OCI-LY7 (cell line): ENCODE measurements at regions not wholly inside any gene's neighbourhood (a gene's known extent, or its start where the extent isn't known, plus 50 kb on each side); places are given as distances from the start of the nearest gene placed in this dataset.

Source experiments
- CTCF ChIP-seq: fragments of 200-600 bp; sonication (generic); conservative IDR thresholded peaks from 2 replicates; pipeline ENCODE4 v1.5.1; 2014; ENCODE audit warnings: mild to moderate bottlenecking, antibody characterized with exemption, low read length, moderate library complexity, mixed read lengths
- EZH2phosphoT487 ChIP-seq: fragments of 200-600 bp; sonication (generic); IDR thresholded peaks from 2 replicates; pipeline ENCODE4 v1.6.1; 2018; ENCODE audit warnings: low read depth, borderline replicate concordance, mild to moderate bottlenecking, mixed run types, antibody characterized with exemption, low read length, moderate library complexity, mixed read lengths

GRCh38 chr20:55322745-55323144, 682.6 kb downstream of the CBLN4 start:
- TF ChIP-seq CTCF (no peak), EZH2phosphoT487 (no peak)
